MM.1S (cell line): ENCODE measurements at regions not wholly inside any gene's neighbourhood (a gene's known extent, or its start where the extent isn't known, plus 50 kb on each side); places are given as distances from the start of the nearest gene placed in this dataset.
"Not testable (repeated sequence)": the region's sequence is repeated elsewhere in the genome, so short reads cannot be mapped to it uniquely, and the experiment has no call there.

Experiments
- DNase-seq: peaks from one replicate; pipeline ENCODE4 v3.0.0-alpha.2; 2015
- H2AFZ ChIP-seq: fragments of 300-600 bp; sonication (generic); 2 replicates; pipeline ENCODE4 v1.6.0; 2016; ENCODE audit warnings: antibody characterized with exemption, low read length
- H3F3A ChIP-seq: fragments of 300-600 bp; sonication (generic); 2 replicates; pipeline ENCODE4 v1.6.1; 2016; ENCODE audit warnings: mild to moderate bottlenecking, antibody characterized with exemption, low read length, moderate library complexity, mixed read lengths; ENCODE audit not compliant: insufficient read depth
- H3K27ac ChIP-seq: fragments of 300-600 bp; sonication (generic); 2 replicates; pipeline ENCODE4 v1.5.1; 2016; ENCODE audit warnings: mild to moderate bottlenecking, low read length
- H3K27me3 ChIP-seq: fragments of 300-600 bp; sonication (generic); replicated peaks from 2 replicates; pipeline ENCODE4 v1.6.0; 2016; ENCODE audit warnings: low read length; ENCODE audit not compliant: insufficient read depth
- H3K36me3 ChIP-seq: fragments of 300-600 bp; sonication (generic); replicated peaks from 2 replicates; pipeline ENCODE4 v1.6.1; 2016; ENCODE audit warnings: mild to moderate bottlenecking, low read length, mixed read lengths; ENCODE audit not compliant: insufficient read depth
- H3K4me1 ChIP-seq: fragments of 300-600 bp; sonication (generic); 2 replicates; pipeline ENCODE4 v1.6.1; 2016; ENCODE audit warnings: low read length, mixed read lengths
- H3K4me2 ChIP-seq: fragments of 300-600 bp; sonication (generic); 2 replicates; pipeline ENCODE4 v1.6.0; 2016; ENCODE audit warnings: low read depth, low read length
- H3K4me3 ChIP-seq: fragments of 300-600 bp; sonication (generic); 2 replicates; pipeline ENCODE4 v1.5.1; 2016; ENCODE audit warnings: low read length, mixed read lengths
- H3K79me2 ChIP-seq: fragments of 300-600 bp; sonication (generic); 2 replicates; pipeline ENCODE4 v1.6.1; 2016; ENCODE audit warnings: mixed run types, low read length, mixed read lengths
- H3K9ac ChIP-seq: fragments of 300-600 bp; sonication (generic); 2 replicates; pipeline ENCODE4 v1.6.1; 2016; ENCODE audit warnings: low read length, mixed read lengths
- H3K9me2 ChIP-seq: fragments of 300-600 bp; sonication (generic); replicated peaks from 2 replicates; pipeline ENCODE4 v1.6.1; 2016; ENCODE audit warnings: mild to moderate bottlenecking, low read length, mixed read lengths; ENCODE audit not compliant: insufficient read depth
- H3K9me3 ChIP-seq: fragments of 300-600 bp; sonication (generic); replicated peaks from 2 replicates; pipeline ENCODE4 v1.6.1; 2016; ENCODE audit warnings: mild to moderate bottlenecking, low read length, mixed read lengths; ENCODE audit not compliant: insufficient read depth
- H4K20me1 ChIP-seq: fragments of 300-600 bp; sonication (generic); 2 replicates; pipeline ENCODE4 v1.6.1; 2016; ENCODE audit warnings: mild to moderate bottlenecking, low read length, moderate library complexity, mixed read lengths; ENCODE audit not compliant: insufficient read depth
- EZH2 ChIP-seq: fragments of 300-600 bp; sonication (generic); optimal IDR thresholded peaks from 2 replicates; pipeline ENCODE3; 2017; ENCODE audit warnings: low read depth, mild to moderate bottlenecking, antibody characterized with exemption, low read length, mixed read lengths
- EZH2phosphoT487 ChIP-seq: fragments of 300-600 bp; sonication (generic); IDR thresholded peaks from 2 replicates; pipeline ENCODE4 v1.6.1; 2018; ENCODE audit warnings: antibody characterized with exemption, low read length
- TF ChIP-seq, protein P1 (sequence below): fragments of 300-600 bp; sonication (generic); IDR thresholded peaks from 2 replicates; pipeline ENCODE4 v1.5.1; 2016; ENCODE audit warnings: antibody characterized with exemption, low read length, mixed read lengths

DNA sequence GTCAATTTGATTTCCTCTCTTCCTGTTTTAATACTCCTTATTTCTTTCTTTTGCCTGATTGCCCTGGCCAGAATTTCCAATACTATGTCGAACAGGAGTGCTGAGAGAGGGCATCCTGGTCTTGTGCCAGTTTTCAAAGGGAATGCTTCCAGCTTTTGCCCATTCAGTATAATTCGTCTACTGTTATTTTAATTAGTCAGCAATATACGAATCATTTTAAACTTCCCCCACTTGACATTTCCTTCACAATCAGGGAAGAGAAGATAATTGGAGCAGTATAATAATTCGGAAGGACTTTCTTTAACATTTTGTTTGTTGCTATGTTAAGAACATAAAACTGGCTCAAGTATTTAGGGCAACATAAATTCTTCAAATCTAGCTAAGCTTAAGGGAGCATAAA lies 860.3 kb upstream of the SLC35B3 start:
- H3K9me2 ChIP-seq = no peaks in the 10 kb centered on the region
- TF ChIP-seq EZH2phosphoT487 (no peak), EZH2 (no peak)
- TF ChIP-seq, protein P1, sequence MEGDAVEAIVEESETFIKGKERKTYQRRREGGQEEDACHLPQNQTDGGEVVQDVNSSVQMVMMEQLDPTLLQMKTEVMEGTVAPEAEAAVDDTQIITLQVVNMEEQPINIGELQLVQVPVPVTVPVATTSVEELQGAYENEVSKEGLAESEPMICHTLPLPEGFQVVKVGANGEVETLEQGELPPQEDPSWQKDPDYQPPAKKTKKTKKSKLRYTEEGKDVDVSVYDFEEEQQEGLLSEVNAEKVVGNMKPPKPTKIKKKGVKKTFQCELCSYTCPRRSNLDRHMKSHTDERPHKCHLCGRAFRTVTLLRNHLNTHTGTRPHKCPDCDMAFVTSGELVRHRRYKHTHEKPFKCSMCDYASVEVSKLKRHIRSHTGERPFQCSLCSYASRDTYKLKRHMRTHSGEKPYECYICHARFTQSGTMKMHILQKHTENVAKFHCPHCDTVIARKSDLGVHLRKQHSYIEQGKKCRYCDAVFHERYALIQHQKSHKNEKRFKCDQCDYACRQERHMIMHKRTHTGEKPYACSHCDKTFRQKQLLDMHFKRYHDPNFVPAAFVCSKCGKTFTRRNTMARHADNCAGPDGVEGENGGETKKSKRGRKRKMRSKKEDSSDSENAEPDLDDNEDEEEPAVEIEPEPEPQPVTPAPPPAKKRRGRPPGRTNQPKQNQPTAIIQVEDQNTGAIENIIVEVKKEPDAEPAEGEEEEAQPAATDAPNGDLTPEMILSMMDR = no peak
- no peaks in the 10 kb centered on the region for H3K9me3 ChIP-seq
- no peaks in the 10 kb centered on the region for H3K4me1 ChIP-seq
- no peaks in the 10 kb centered on the region for H4K20me1 ChIP-seq
- H3K79me2 ChIP-seq = no peaks in the 10 kb centered on the region
- H3K4me3 ChIP-seq = no peak overlapping the region
- no peak overlapping the region for H2AFZ ChIP-seq
- no peak overlapping the region for H3K9ac ChIP-seq
- no peak for DNase-seq
- H3K27me3 ChIP-seq = no peaks in the 10 kb centered on the region
- H3K36me3 ChIP-seq = no peaks in the 10 kb centered on the region
- H3F3A ChIP-seq = no peaks in the 10 kb centered on the region
- H3K4me2 ChIP-seq = no peak overlapping the region
- no peak overlapping the region for H3K27ac ChIP-seq

DNA sequence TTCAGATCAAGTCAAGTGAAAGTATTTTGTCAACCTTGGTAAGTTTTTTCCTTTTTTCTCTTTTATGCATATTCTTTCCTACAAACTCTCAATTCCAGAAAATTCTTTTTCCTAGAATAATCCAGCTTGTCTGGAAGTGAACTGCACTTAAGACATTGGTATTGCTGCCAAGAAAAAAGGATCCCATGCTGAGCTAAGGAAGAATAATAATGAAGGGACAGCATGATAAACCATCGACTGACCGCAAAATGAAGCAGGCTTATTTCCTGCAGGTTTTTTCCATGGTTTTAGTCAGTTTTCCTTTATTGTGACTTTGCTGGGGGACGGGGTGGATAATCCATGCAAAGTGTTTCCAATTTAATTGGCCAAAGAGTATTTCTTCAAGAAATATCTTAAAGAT lies 857.6 kb upstream of the SLC35B3 start:
- no peaks in the 10 kb centered on the region for H3F3A ChIP-seq
- H3K27ac ChIP-seq = no peak overlapping the region
- no peaks in the 10 kb centered on the region for H4K20me1 ChIP-seq
- H3K36me3 ChIP-seq = no peaks in the 10 kb centered on the region
- H3K9ac ChIP-seq = no peak overlapping the region
- no peaks in the 10 kb centered on the region for H3K27me3 ChIP-seq
- no peak for TF ChIP-seq EZH2
- TF ChIP-seq EZH2phosphoT487 = no peak
- TF ChIP-seq, protein P1 = no peak
- H3K9me3 ChIP-seq = no peaks in the 10 kb centered on the region
- no peaks in the 10 kb centered on the region for H3K9me2 ChIP-seq
- no peaks in the 10 kb centered on the region for H3K79me2 ChIP-seq
- H3K4me3 ChIP-seq = no peak overlapping the region
- no peaks in the 10 kb centered on the region for H3K4me1 ChIP-seq
- no peak for DNase-seq
- no peak overlapping the region for H2AFZ ChIP-seq
- H3K4me2 ChIP-seq = no peak overlapping the region

DNA sequence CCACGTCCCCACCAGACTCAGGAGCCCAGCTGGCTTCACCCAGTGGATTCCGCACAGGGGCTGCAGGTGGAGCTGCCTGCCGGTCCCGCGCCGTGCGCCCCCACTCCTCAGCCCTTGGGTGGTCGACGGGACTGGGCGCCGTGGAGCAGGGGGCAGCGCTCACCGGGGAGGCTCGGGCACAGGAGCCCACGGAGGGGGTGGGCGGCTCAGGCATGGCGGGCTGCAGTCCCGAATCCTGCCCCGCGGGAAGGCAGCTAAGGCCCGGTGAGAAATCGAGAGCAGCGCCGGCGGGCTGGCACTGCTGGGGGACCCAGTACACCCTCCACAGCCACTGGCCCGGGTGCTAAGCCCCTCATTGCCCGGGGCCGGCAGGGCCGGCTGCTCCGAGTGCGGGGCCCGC lies 855.0 kb upstream of the SLC35B3 start:
- H3K9ac ChIP-seq, H3K4me2 ChIP-seq, H3F3A ChIP-seq, H3K4me3 ChIP-seq, H3K9me3 ChIP-seq, H3K4me1 ChIP-seq, H4K20me1 ChIP-seq, H3K27ac ChIP-seq, H3K9me2 ChIP-seq, H3K36me3 ChIP-seq, H3K79me2 ChIP-seq, DNase-seq, H2AFZ ChIP-seq, H3K27me3 ChIP-seq: not testable (repeated sequence)

DNA sequence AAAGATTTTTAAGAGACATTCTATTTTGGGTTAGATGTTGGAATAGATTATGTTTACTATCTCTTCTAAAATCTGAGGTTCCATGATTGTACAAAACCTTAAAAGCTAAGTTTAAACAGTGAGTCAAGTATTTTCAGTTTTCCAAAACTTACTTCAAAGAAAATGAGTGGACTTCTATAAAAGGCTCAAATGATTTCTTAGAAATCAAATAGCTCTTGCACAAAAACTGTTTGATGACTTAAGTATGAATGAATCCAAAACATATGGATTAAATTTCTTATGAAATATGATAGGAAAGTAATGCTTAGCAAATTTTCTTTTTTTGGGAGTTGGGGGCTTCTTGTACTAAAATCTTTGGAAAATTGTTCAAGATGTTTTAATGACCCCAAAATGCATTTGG lies 837.3 kb upstream of the SLC35B3 start:
- Histone ChIP-seq H3K4me1 (no peaks in the 10 kb centered on the region), H3K9me2 (no peaks in the 10 kb centered on the region), H3K27me3 (no peaks in the 10 kb centered on the region), H2AFZ (no peak overlapping the region), H3K9me3 (no peaks in the 10 kb centered on the region), H3K9ac (no peak overlapping the region), H3K36me3 (no peaks in the 10 kb centered on the region), H3K79me2 (no peaks in the 10 kb centered on the region), H4K20me1 (no peaks in the 10 kb centered on the region), H3F3A (no peaks in the 10 kb centered on the region; the same call in 1 of the 2 replicates), H3K4me3 (no peak overlapping the region), H3K4me2 (no peak overlapping the region), H3K27ac (no peak overlapping the region)
- TF ChIP-seq EZH2 = no peak
- TF ChIP-seq, protein P1 = no peak
- no peak for TF ChIP-seq EZH2phosphoT487
- no peak for DNase-seq
